NB4 (cell line): ENCODE measurements at regions not wholly inside any gene's neighbourhood (a gene's known extent, or its start where the extent isn't known, plus 50 kb on each side); places are given as distances from the start of the nearest gene placed in this dataset.

Source experiments
- CTCF ChIP-seq: IDR thresholded peaks from one replicate; pipeline ENCODE4 v1.5.1; 2012; ENCODE audit warnings: low read depth, low read length
- MAX ChIP-seq: IDR thresholded peaks from 2 replicates; pipeline ENCODE4 v1.6.1; 2011; ENCODE audit warnings: low read depth, low read length
- MYC ChIP-seq: IDR thresholded peaks from 2 replicates; pipeline ENCODE4 v1.6.1; 2011; ENCODE audit warnings: low read depth, low read length
- POLR2A ChIP-seq: IDR thresholded peaks from 2 replicates; pipeline ENCODE4 v1.6.1; 2011; ENCODE audit warnings: mild to moderate bottlenecking; ENCODE audit not compliant: insufficient read length; ENCODE audit errors: extremely low read depth

GRCh38 chr4:123304151-123304964, 92.2 kb upstream of the SPRY1 start:
- no peak for TF ChIP-seq CTCF
- no peak for TF ChIP-seq POLR2A
- TF ChIP-seq MYC = no peak
- no peak for TF ChIP-seq MAX
